ENCODE measurements at regions not wholly inside any gene's neighbourhood (a gene's known extent, or its start where the extent isn't known, plus 50 kb on each side); places are given as distances from the start of the nearest gene placed in this dataset.

DNA sequence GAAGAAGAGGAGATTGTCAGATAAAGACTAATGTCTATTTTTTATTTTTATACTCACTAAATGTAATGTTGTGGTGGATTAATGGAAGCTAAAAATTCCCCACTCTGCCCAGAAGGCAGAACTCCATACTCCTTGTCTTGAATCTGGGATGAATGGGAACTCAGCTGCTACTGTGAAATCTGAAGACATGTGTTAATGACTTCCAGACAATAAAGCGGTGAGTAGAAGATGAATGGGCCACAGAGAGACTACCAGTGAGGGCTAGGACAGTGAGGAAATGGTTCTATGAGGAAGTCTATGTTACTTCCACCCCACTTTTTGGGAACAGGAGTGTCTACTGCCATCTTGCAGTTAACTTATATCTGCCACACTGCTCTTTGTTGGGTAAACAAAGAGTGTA, 726.9 kb downstream of the CDH8 start:
- Mint-ChIP-seq H3K9me3 (ENCODE audit: unreplicated experiment) (no peaks in the 10 kb centered on the region), H3K27ac (ENCODE audit: unreplicated experiment) (no peak overlapping the region), H3K4me3 (ENCODE audit: unreplicated experiment) (no peak overlapping the region), H3K4me1 (ENCODE audit: unreplicated experiment) (no peaks in the 10 kb centered on the region), H3K36me3 (ENCODE audit: unreplicated experiment) (no peaks in the 10 kb centered on the region), H3K27me3 (ENCODE audit: unreplicated experiment) (peaks cover 2% of the 10 kb centered on the region)
- no peak for DNase-seq (ENCODE audit: extremely low spot score, unreplicated experiment)
- TF ChIP-seq, protein P1, sequence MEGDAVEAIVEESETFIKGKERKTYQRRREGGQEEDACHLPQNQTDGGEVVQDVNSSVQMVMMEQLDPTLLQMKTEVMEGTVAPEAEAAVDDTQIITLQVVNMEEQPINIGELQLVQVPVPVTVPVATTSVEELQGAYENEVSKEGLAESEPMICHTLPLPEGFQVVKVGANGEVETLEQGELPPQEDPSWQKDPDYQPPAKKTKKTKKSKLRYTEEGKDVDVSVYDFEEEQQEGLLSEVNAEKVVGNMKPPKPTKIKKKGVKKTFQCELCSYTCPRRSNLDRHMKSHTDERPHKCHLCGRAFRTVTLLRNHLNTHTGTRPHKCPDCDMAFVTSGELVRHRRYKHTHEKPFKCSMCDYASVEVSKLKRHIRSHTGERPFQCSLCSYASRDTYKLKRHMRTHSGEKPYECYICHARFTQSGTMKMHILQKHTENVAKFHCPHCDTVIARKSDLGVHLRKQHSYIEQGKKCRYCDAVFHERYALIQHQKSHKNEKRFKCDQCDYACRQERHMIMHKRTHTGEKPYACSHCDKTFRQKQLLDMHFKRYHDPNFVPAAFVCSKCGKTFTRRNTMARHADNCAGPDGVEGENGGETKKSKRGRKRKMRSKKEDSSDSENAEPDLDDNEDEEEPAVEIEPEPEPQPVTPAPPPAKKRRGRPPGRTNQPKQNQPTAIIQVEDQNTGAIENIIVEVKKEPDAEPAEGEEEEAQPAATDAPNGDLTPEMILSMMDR (IDR thresholded peaks at IDR 0.05) = no peak

DNA sequence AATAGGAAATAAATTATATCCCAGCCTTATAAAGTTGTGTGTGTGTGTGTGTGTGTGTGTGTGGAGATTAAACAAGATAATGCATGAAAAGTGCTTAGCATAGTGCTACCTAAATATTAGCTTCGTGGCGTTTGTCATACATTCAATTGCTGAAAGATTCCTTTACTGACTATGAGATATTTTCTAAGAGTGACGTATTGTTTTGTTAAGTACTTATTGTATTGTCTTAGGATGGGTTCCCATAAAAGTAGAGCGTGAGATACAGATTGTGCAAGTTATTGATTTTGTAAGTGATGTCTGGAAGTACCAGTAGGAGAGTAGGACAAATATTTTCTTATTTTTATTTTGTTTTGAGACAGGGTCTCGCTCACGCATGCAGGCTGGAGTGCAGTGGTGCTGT, 730.0 kb downstream of the CDH8 start:
- Mint-ChIP-seq H3K36me3 (ENCODE audit: unreplicated experiment) (no peaks in the 10 kb centered on the region), H3K27me3 (ENCODE audit: unreplicated experiment) (peaks cover 2% of the 10 kb centered on the region), H3K9me3 (ENCODE audit: unreplicated experiment) (no peaks in the 10 kb centered on the region), H3K4me3 (ENCODE audit: unreplicated experiment) (no peak overlapping the region), H3K27ac (ENCODE audit: unreplicated experiment) (no peak overlapping the region), H3K4me1 (ENCODE audit: unreplicated experiment) (no peaks in the 10 kb centered on the region)
- TF ChIP-seq, protein P1 (IDR thresholded peaks at IDR 0.05) = no peak
- DNase-seq (ENCODE audit: extremely low spot score, unreplicated experiment) = no peak

DNA sequence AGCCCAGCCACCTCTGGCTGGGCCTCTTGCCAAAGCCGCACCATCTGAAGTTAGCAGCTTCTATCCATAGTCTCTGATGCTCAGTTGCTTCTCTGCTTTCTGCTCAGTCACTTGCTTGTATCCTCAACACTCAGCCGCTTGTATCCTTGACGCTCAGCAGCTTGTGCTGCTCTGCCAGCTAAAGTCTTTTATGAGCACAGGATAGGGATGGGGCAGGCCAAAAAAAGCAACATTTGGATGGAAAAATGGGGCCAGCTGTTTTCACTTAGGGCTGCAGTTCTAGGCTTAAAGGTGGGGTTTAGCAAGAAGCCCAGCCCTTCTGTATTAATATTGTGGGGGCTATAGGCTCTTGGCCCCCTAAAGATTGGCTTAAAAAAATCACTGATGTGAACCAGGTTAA, 739.4 kb downstream of the CDH8 start:
- Mint-ChIP-seq H3K9me3 (ENCODE audit: unreplicated experiment) (no peaks in the 10 kb centered on the region), H3K27me3 (ENCODE audit: unreplicated experiment) (no peaks in the 10 kb centered on the region), H3K36me3 (ENCODE audit: unreplicated experiment) (no peaks in the 10 kb centered on the region), H3K4me1 (ENCODE audit: unreplicated experiment) (no peaks in the 10 kb centered on the region), H3K4me3 (ENCODE audit: unreplicated experiment) (no peak overlapping the region), H3K27ac (ENCODE audit: unreplicated experiment) (no peak overlapping the region)
- DNase-seq (ENCODE audit: extremely low spot score, unreplicated experiment) = no peak
- TF ChIP-seq, protein P1 (IDR thresholded peaks at IDR 0.05) = no peak

DNA sequence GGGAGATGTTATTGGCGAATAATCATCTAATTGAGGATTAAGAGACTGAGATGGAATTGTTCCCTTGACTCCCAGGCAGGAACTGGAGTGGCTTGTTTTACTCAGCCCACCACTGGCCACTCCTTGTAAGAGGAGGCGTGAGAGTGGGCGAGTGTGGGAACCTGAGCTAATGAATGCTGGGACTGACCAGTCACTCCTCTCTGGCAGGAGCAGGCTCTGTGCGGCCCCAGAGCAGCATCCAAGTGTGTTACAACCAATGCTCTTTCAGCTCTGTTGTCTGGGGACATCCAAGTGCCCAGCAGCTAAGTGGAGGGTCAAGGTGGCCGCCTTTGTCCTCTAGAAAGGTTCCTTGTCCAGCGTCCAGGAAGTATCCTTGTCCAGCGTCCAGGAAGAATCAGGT, 739.9 kb downstream of the CDH8 start:
- Mint-ChIP-seq H3K27ac (ENCODE audit: unreplicated experiment) (no peak overlapping the region), H3K4me3 (ENCODE audit: unreplicated experiment) (no peak overlapping the region), H3K9me3 (ENCODE audit: unreplicated experiment) (no peaks in the 10 kb centered on the region), H3K36me3 (ENCODE audit: unreplicated experiment) (no peaks in the 10 kb centered on the region), H3K27me3 (ENCODE audit: unreplicated experiment) (no peaks in the 10 kb centered on the region), H3K4me1 (ENCODE audit: unreplicated experiment) (no peaks in the 10 kb centered on the region)
- no peak for DNase-seq (ENCODE audit: extremely low spot score, unreplicated experiment)
- TF ChIP-seq, protein P1 (IDR thresholded peaks at IDR 0.05) = no peak

DNA sequence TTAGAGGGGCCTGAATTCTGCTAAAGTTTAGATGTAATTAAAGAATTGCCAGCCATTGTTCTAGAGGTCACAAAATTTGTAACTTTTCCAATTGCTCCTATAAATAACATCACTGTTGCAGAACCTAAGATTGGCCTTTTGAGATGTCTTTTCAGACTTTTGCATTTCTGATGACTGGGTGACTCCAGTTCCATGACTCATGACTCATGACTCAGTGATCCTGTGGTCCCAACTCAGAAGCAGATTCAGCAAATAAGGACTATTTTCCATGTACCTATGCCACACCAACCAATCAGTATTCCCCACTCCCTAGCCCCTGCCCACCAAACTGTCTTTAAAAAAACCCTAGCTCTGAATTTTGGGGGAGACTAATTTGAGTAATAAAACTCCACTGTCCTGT, 740.9 kb downstream of the CDH8 start:
- Mint-ChIP-seq H3K4me3 (ENCODE audit: unreplicated experiment) (no peak overlapping the region), H3K4me1 (ENCODE audit: unreplicated experiment) (no peaks in the 10 kb centered on the region), H3K36me3 (ENCODE audit: unreplicated experiment) (no peaks in the 10 kb centered on the region), H3K27ac (ENCODE audit: unreplicated experiment) (no peak overlapping the region), H3K27me3 (ENCODE audit: unreplicated experiment) (no peaks in the 10 kb centered on the region), H3K9me3 (ENCODE audit: unreplicated experiment) (no peaks in the 10 kb centered on the region)
- TF ChIP-seq, protein P1 (IDR thresholded peaks at IDR 0.05) = no peak
- DNase-seq (ENCODE audit: extremely low spot score, unreplicated experiment) = no peak
